Neural cell (in vitro differentiated cells): ENCODE measurements at regions not wholly inside any gene's neighbourhood (a gene's known extent, or its start where the extent isn't known, plus 50 kb on each side); places are given as distances from the start of the nearest gene placed in this dataset.

Experiments used
- POLR2AphosphoS5 ChIP-seq: IDR thresholded peaks from 2 replicates; pipeline ENCODE4 v1.6.1; 2012
- TAF1 ChIP-seq: IDR thresholded peaks from 2 replicates; pipeline ENCODE4 v1.6.1; 2012; ENCODE audit warnings: low read depth

DNA sequence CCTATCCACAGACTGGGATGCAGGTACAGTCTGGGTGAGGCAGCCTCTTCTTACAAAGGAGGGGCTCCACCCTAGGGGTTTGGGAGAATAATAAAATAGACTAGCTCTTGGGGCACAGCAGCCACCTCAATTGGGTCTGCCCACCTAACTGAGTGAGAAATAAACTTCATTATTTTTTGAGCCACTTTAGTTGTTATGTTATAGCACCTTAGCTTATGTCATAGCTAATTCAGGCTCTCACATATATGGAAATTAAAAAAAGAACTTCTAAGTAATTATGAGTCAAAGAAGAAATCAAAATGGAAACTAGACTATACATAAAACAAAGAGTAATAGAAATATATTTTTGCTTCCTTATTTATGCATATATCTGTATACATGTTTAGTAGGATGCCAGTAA lies 318.5 kb upstream of the B3GALT2 start:
- no peak for TF ChIP-seq POLR2AphosphoS5
- TF ChIP-seq TAF1 = no peak
